Activated naive CD4-positive, alpha-beta T cell treated with anti-CD3 and anti-CD28 coated beads, Interleukin-2, amount 50 U/mL, for 24 hours (primary cell): ENCODE measurements at regions not wholly inside any gene's neighbourhood (a gene's known extent, or its start where the extent isn't known, plus 50 kb on each side); places are given as distances from the start of the nearest gene placed in this dataset.

ENCODE experiments used
- H3K27ac Mint-ChIP-seq: one replicate; pipeline ENCODE4 v1.8.0; 2021; ENCODE audit warnings: mild to moderate bottlenecking, mixed read lengths
- H3K27me3 Mint-ChIP-seq: one replicate; pipeline ENCODE4 v1.8.0; 2021; ENCODE audit warnings: mixed read lengths
- H3K36me3 Mint-ChIP-seq: one replicate; pipeline ENCODE4 v1.8.0; 2021; ENCODE audit warnings: mixed read lengths
- H3K4me1 Mint-ChIP-seq: one replicate; pipeline ENCODE4 v1.8.0; 2021; ENCODE audit warnings: mixed read lengths
- H3K4me3 Mint-ChIP-seq: one replicate; pipeline ENCODE4 v1.8.0; 2021; ENCODE audit warnings: mild to moderate bottlenecking, mixed read lengths
- H3K9me3 Mint-ChIP-seq: one replicate; pipeline ENCODE4 v1.8.0; 2021; ENCODE audit warnings: mixed read lengths

DNA sequence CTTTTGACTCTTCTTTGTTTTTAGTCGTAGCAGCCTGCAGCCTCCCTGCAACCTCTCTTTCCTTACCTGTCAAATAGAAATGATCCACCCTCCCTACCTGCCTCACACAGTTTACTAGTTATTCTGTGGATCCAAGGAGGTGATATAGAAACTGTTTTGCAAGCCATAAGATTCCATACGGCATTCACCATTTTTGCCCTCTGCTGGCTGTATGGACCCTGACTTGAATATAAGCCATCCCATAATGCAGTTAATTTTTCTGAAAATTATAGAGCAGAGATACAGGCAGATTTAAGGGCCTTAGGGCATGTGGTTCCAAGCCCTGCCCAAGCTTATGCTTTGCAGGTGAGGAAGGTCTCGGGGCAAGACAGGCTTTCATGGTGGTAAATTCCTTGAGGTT, 63.8 kb downstream of the CPN2 start:
- Mint-ChIP-seq H3K27me3 (peaks cover 2% of the 10 kb centered on the region), H3K4me3 (no peak overlapping the region), H3K27ac (no peak overlapping the region)

DNA sequence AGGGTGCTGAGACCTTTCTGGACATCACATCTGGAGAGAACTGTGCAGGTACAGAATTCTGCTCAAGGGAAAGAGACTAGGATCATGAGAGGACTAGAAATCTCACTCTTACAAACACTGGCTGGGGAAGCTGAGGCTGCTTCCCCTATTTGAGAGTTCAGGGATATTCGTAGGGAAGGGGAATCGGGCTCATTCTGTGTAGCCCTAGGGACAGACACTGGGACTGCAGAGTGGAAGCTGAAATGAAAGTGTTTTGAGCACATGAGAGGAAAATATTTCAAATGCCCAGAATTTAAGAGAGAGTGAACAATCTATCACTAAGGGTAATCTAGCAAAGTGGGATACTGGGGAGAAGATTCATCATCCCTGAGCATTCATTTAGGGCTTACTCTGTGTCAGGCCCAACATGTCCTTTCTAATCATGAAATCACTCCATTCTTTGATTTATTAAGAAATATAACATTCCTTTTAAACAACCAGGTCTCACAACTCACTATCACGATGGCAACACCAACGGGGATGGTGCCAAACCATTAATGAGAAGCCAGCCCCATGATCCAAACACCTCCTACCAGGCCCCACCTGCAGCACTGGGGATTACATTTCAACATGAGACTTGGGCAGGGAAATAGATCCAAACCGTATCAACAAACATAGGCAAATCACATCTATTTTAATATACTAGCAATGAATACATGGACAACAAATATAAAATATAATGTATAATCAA, 63.0 kb downstream of the CPN2 start:
- Mint-ChIP-seq H3K36me3 (peaks cover 2% of the 10 kb centered on the region), H3K9me3 (no peaks in the 10 kb centered on the region), H3K27ac (no peak overlapping the region), H3K27me3 (peaks cover 2% of the 10 kb centered on the region), H3K4me1 (no peaks in the 10 kb centered on the region), H3K4me3 (no peak overlapping the region)

More for the DNA sequence above, 63.8 kb downstream of the CPN2 start:
- no peaks in the 10 kb centered on the region for H3K9me3 Mint-ChIP-seq
- no peaks in the 10 kb centered on the region for H3K4me1 Mint-ChIP-seq
- peaks cover under 1% of the 10 kb centered on the region for H3K36me3 Mint-ChIP-seq
